Karpas-422 (cell line): ENCODE measurements at regions not wholly inside any gene's neighbourhood (a gene's known extent, or its start where the extent isn't known, plus 50 kb on each side); places are given as distances from the start of the nearest gene placed in this dataset.

Source experiments
- DNase-seq: peaks from one replicate; pipeline ENCODE4 v3.0.0-alpha.2; 2015
- H2AFZ ChIP-seq: fragments of 200-600 bp; sonication (generic); 2 replicates; pipeline ENCODE4 v1.6.1; 2014; ENCODE audit warnings: antibody characterized with exemption, low read length, mixed read lengths
- H3K27ac ChIP-seq: fragments of 200-600 bp; sonication (generic); 2 replicates; pipeline ENCODE4 v1.5.1; 2014; ENCODE audit warnings: mild to moderate bottlenecking, low read length, moderate library complexity
- H3K27me3 ChIP-seq: fragments of 200-600 bp; sonication (generic); 2 replicates; pipeline ENCODE4 v1.6.1; 2014; ENCODE audit warnings: low read length, mixed read lengths
- H3K36me3 ChIP-seq: fragments of 200-600 bp; sonication (generic); 2 replicates; pipeline ENCODE4 v1.6.1; 2014; ENCODE audit warnings: low read length, mixed read lengths; ENCODE audit not compliant: insufficient read depth
- H3K4me1 ChIP-seq: fragments of 200-600 bp; sonication (generic); 2 replicates; pipeline ENCODE4 v1.6.1; 2014; ENCODE audit warnings: mild to moderate bottlenecking, low read length, mixed read lengths
- H3K4me2 ChIP-seq: fragments of 200-600 bp; sonication (generic); 2 replicates; pipeline ENCODE4 v1.6.1; 2014; ENCODE audit warnings: low read length, low read depth, mild to moderate bottlenecking; ENCODE audit not compliant: poor library complexity, severe bottlenecking
- H3K4me3 ChIP-seq: fragments of 200-600 bp; sonication (generic); 2 replicates; pipeline ENCODE4 v1.5.1; 2014; ENCODE audit warnings: mild to moderate bottlenecking, antibody characterized with exemption, low read length, mixed read lengths
- H3K79me2 ChIP-seq: fragments of 200-600 bp; sonication (generic); 2 replicates; pipeline ENCODE4 v1.6.1; 2014; ENCODE audit warnings: mild to moderate bottlenecking, low read length, mixed read lengths
- H3K9ac ChIP-seq: fragments of 200-600 bp; sonication (generic); 2 replicates; pipeline ENCODE4 v1.6.0; 2014; ENCODE audit warnings: low read length
- H3K9me2 ChIP-seq: fragments of 200-600 bp; sonication (generic), shearing (Covaris generic); replicated peaks from 2 replicates; pipeline ENCODE4 v1.6.0; 2014; ENCODE audit warnings: mild to moderate bottlenecking, low read length, moderate library complexity; ENCODE audit not compliant: insufficient read depth
- H3K9me3 ChIP-seq: fragments of 300-700, 200-600 bp; sonication (generic); 2 replicates; pipeline ENCODE4 v1.6.1; 2014; ENCODE audit warnings: low read length, mixed read lengths
- H4K20me1 ChIP-seq: fragments of 200-600 bp; sonication (generic); 2 replicates; pipeline ENCODE4 v1.6.1; 2014; ENCODE audit warnings: mild to moderate bottlenecking, antibody characterized with exemption, low read length, low read depth; ENCODE audit not compliant: insufficient read depth

DNA sequence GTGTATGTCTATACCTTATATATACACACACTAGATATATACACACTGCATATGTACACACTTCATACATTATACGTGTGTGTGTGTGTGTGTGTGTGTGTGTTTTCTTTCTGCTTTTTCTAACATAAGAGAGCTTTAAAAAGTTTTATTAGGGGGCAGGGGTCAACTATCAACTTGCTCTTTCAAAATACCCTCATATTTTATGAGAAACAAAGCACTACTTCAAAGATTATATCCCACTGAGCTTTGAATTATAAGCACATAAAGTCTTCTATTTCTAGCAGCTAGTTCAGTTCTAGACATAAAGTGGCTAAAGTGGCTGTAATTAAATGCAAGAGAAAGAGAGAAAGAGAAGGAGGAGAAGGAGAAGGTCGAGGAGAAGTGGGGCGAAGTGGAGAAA, 1361.3 kb downstream of the ZPLD1 start:
- H3K79me2 ChIP-seq, result no peaks in the 10 kb centered on the region
- H4K20me1 ChIP-seq, result no peaks in the 10 kb centered on the region
- H3K9me2 ChIP-seq, result no peaks in the 10 kb centered on the region
- no peaks in the 10 kb centered on the region for H3K27me3 ChIP-seq
- H2AFZ ChIP-seq, result no peak overlapping the region
- no peak overlapping the region for H3K4me2 ChIP-seq
- H3K27ac ChIP-seq, result no peak overlapping the region
- H3K4me1 ChIP-seq, result no peaks in the 10 kb centered on the region
- no peaks in the 10 kb centered on the region for H3K36me3 ChIP-seq
- H3K9me3 ChIP-seq, result peaks cover 40% of the 10 kb centered on the region
- no peak overlapping the region for H3K9ac ChIP-seq
- no peak for DNase-seq
- no peak overlapping the region for H3K4me3 ChIP-seq

DNA sequence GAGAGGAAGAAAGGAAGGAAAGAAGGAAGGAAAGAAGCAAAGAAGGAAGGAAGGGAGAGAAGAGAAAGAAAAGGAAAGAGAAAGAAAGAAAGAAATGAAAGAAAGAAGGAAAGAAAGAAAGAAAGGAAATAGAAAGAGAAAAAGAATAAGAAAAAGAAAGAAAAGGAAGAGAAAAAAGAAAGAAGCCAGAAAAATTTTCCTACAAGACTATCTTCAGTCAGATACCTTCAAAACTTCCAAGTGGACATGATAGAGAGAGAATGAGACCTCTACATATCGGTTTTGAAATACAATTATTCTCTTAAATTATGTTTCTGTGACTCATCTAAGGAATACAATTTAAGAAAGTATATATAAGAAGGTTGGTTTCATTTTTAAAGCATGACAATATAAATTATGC, 1369.0 kb downstream of the ZPLD1 start:
- no peaks in the 10 kb centered on the region for H3K36me3 ChIP-seq
- H4K20me1 ChIP-seq, result no peaks in the 10 kb centered on the region
- H3K9ac ChIP-seq, result no peak overlapping the region
- H3K79me2 ChIP-seq, result no peaks in the 10 kb centered on the region
- H3K9me3 ChIP-seq, result peaks cover 21% of the 10 kb centered on the region
- H2AFZ ChIP-seq, result no peak overlapping the region
- H3K27ac ChIP-seq, result no peak overlapping the region
- no peaks in the 10 kb centered on the region for H3K27me3 ChIP-seq
- H3K4me3 ChIP-seq, result no peak overlapping the region
- no peak overlapping the region for H3K4me2 ChIP-seq
- no peaks in the 10 kb centered on the region for H3K9me2 ChIP-seq
- DNase-seq, result no peak
- no peaks in the 10 kb centered on the region for H3K4me1 ChIP-seq

DNA sequence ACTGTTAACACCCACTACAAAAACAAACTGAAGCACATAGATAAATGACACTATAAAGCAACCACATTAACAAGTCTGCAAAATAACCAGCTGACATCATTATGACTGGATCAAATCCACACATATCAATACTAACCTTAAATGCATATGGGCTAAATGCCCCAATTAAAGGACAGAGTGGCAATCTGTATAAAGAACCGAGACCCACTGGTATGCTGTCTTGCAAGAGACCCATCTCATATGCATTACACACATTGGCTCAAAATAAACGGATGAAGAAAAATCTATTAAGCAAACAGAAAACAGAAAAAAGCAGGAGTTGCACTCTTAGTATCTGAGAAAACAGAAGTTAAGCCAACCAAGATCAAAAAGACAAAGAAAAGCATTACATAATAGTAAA, 1375.4 kb downstream of the ZPLD1 start:
- H4K20me1 ChIP-seq, result no peaks in the 10 kb centered on the region
- H3K27me3 ChIP-seq, result no peaks in the 10 kb centered on the region
- H2AFZ ChIP-seq, result no peak overlapping the region
- H3K9me2 ChIP-seq, result no peaks in the 10 kb centered on the region
- H3K9ac ChIP-seq, result no peak overlapping the region
- H3K4me2 ChIP-seq, result no peak overlapping the region
- H3K4me1 ChIP-seq, result no peaks in the 10 kb centered on the region
- no peak overlapping the region for H3K27ac ChIP-seq
- no peaks in the 10 kb centered on the region for H3K79me2 ChIP-seq
- no peak overlapping the region for H3K4me3 ChIP-seq
- DNase-seq, result no peak
- H3K9me3 ChIP-seq, result peaks cover 18% of the 10 kb centered on the region
- H3K36me3 ChIP-seq, result no peaks in the 10 kb centered on the region

DNA sequence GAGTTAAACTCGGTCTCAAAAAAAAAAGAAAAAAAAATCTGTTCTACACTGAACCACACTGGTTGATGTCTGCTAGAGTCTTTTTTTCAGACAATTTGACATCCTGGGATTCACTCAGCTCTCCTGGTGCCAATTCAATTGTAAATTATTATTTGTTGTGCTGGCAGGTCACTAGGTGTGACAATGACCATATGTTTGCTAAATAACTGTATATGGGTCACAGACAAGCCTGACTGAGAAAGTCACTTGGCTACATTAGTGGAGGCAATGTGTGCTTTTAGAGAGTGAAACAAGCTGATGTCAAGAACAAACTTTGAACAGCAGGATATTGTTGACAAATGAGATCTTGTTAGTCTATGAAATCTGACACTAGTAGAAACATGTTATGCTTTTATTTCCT, 1379.1 kb downstream of the ZPLD1 start:
- Histone ChIP-seq H3K9me3 (peaks cover 26% of the 10 kb centered on the region), H4K20me1 (no peaks in the 10 kb centered on the region), H3K4me3 (no peak overlapping the region), H3K9ac (no peak overlapping the region), H3K27ac (no peak overlapping the region), H3K4me2 (no peak overlapping the region), H3K36me3 (no peaks in the 10 kb centered on the region), H3K9me2 (no peaks in the 10 kb centered on the region), H3K79me2 (no peaks in the 10 kb centered on the region), H3K4me1 (no peaks in the 10 kb centered on the region), H2AFZ (no peak overlapping the region), H3K27me3 (no peaks in the 10 kb centered on the region)
- no peak for DNase-seq

DNA sequence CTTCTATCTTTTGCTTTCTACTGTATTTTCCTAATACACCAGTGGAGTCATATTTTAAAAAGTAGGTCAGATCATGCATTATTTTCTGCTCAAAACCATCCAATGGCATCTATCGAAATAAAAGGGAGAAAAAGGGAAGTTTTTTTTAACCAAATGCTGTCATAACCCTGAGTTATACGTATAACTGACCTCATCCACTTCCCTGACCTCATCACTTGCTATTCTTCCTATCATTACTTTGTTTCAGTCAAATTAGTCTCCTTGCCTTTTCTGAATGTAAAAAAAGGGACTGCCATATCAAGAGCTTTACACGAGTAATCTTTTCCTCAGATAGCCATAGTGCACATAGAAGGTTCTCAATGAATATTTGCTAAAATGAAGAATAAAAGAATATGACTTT, 1383.6 kb downstream of the ZPLD1 start:
- no peak overlapping the region for H3K9ac ChIP-seq
- no peak overlapping the region for H3K27ac ChIP-seq
- no peaks in the 10 kb centered on the region for H4K20me1 ChIP-seq
- no peak overlapping the region for H3K4me2 ChIP-seq
- H3K27me3 ChIP-seq, result no peaks in the 10 kb centered on the region
- no peaks in the 10 kb centered on the region for H3K36me3 ChIP-seq
- no peak overlapping the region for H3K4me3 ChIP-seq
- no peak overlapping the region for H2AFZ ChIP-seq
- H3K9me3 ChIP-seq, result peaks cover 32% of the 10 kb centered on the region
- H3K9me2 ChIP-seq, result no peaks in the 10 kb centered on the region
- no peaks in the 10 kb centered on the region for H3K4me1 ChIP-seq
- no peaks in the 10 kb centered on the region for H3K79me2 ChIP-seq
- DNase-seq, result no peak

DNA sequence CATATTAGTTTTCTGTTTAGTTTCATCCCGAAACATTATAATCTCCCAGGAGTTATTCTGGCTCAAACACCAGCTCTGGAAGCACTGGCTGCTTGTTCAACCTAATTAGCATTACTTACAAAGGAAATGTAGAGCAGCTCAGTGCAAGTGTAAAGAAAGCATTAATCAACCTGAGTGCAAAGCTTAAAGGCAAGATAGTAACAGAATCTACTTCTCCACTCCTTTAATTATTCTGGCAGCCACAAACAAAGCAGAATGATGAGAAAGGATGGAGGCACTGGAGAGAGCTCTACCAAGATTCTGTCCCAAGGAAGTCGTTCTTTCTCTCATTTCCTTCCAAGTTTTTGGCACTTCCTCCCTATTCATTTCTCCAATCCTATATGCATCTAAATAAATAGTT, 1384.0 kb downstream of the ZPLD1 start:
- Histone ChIP-seq H3K9me2 (no peaks in the 10 kb centered on the region), H3K4me3 (no peak overlapping the region), H3K27ac (no peak overlapping the region), H3K36me3 (no peaks in the 10 kb centered on the region), H3K9me3 (peaks cover 29% of the 10 kb centered on the region), H3K4me2 (no peak overlapping the region), H2AFZ (no peak overlapping the region), H3K4me1 (no peaks in the 10 kb centered on the region), H3K27me3 (no peaks in the 10 kb centered on the region), H3K9ac (no peak overlapping the region), H3K79me2 (no peaks in the 10 kb centered on the region), H4K20me1 (no peaks in the 10 kb centered on the region)
- no peak for DNase-seq

DNA sequence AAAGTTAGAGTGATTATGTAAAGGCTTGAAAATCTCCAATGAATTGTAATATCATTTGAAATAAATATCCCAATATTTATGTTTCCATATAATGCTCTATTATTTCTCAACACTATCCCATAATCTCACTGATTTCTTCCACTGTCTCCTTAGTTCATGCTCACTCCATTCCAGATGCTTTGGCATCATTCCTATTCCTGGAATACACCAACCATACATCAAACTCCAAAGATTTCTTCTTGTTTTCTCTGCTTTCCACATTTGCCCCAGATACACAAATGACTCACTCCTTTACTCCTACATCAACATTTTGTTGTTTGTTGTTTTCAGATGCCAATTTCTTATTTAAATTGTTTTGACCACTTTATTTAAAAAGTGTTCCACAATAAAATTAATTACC, 1390.8 kb downstream of the ZPLD1 start:
- H3K27me3 ChIP-seq, result no peaks in the 10 kb centered on the region
- no peak overlapping the region for H3K4me2 ChIP-seq
- H3K9me2 ChIP-seq, result no peaks in the 10 kb centered on the region
- H3K4me1 ChIP-seq, result no peaks in the 10 kb centered on the region
- H3K79me2 ChIP-seq, result no peaks in the 10 kb centered on the region
- no peak overlapping the region for H3K27ac ChIP-seq
- H3K9ac ChIP-seq, result no peak overlapping the region
- no peaks in the 10 kb centered on the region for H3K36me3 ChIP-seq
- no peak overlapping the region for H3K4me3 ChIP-seq
- peaks cover 35% of the 10 kb centered on the region for H3K9me3 ChIP-seq
- no peak for DNase-seq
- H2AFZ ChIP-seq, result no peak overlapping the region
- H4K20me1 ChIP-seq, result no peaks in the 10 kb centered on the region

DNA sequence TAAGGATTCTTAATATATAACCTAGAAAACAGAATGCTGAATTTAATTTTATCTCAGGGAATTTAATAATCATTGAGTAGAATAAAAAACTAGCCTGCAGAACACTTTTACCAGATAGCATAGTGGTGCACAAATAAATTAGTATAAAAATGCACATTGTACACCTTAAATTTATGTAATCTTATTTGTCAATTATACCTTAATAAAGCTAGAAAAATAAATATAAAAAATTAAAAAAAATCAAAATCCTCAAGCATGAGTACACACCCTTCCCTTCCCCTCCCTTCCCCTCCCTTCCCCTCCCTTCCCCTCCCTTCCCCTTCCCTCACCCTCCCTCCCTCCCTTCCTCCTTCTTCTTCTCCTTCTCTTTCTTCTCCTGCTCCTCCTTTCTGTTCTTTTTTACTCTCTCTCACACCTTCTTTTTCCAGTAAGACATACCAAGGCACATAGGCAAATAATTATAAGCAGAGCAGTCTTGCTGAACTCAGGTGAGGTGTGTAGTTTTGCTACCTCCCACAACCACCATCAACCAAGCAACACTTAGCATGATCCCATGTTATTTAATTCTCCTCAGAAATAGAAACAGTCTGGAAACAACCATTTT, 1395.0 kb downstream of the ZPLD1 start:
- Histone ChIP-seq H3K4me3 (no peak overlapping the region), H3K27ac (no peak overlapping the region), H3K79me2 (no peaks in the 10 kb centered on the region), H3K27me3 (no peaks in the 10 kb centered on the region), H3K4me1 (no peaks in the 10 kb centered on the region), H3K9me2 (no peaks in the 10 kb centered on the region), H3K9ac (no peak overlapping the region), H4K20me1 (no peaks in the 10 kb centered on the region), H3K4me2 (no peak overlapping the region), H3K9me3 (peaks cover 31% of the 10 kb centered on the region), H3K36me3 (no peaks in the 10 kb centered on the region), H2AFZ (no peak overlapping the region)
- no peak for DNase-seq
